NCI-H2196 treated with DMSO at 0.1 percent for 48 hours (cell line): ENCODE measurements at regions not wholly inside any gene's neighbourhood (a gene's known extent, or its start where the extent isn't known, plus 50 kb on each side); places are given as distances from the start of the nearest gene placed in this dataset.

Experiments
- DNase-seq: peaks from one replicate; lab custom pipeline; 2025; ENCODE audit not compliant: unreplicated experiment; lab: John Stamatoyannopoulos, UW

- peak; percentile 38 for DNase-seq
Observed at GRCh38 chr5:74200560-74200959, 440.0 kb downstream of the ENC1 start.

GRCh38 chr5:74199436-74200210 lies 440.9 kb downstream of the ENC1 start:
- no peak for DNase-seq

- no peak for DNase-seq
Observed at GRCh38 chr5:74199005-74199404, 441.5 kb downstream of the ENC1 start.

GRCh38 chr5:74198156-74198555 lies 442.4 kb downstream of the ENC1 start:
- no peak for DNase-seq

- DNase-seq, result no peak
Observed at GRCh38 chr5:74196233-74196632, 444.3 kb downstream of the ENC1 start.

GRCh38 chr5:74194196-74194595 lies 446.3 kb downstream of the ENC1 start:
- no peak for DNase-seq

GRCh38 chr5:74192606-74193299 lies 447.8 kb downstream of the ENC1 start:
- DNase-seq, result no peak

GRCh38 chr5:74188351-74189105 lies 452.0 kb downstream of the ENC1 start:
- no peak for DNase-seq

GRCh38 chr5:74187757-74188156 lies 452.8 kb downstream of the ENC1 start:
- DNase-seq, result no peak

GRCh38 chr5:74186356-74187315 lies 453.9 kb downstream of the ENC1 start:
- no peak for DNase-seq

- no peak for DNase-seq
Observed at GRCh38 chr5:74185599-74185998, 454.9 kb downstream of the ENC1 start.

GRCh38 chr5:74184649-74185048 lies 455.9 kb downstream of the ENC1 start:
- no peak for DNase-seq

GRCh38 chr5:74183041-74183440 lies 457.5 kb downstream of the ENC1 start:
- no peak for DNase-seq

- no peak for DNase-seq
Observed at GRCh38 chr5:74182603-74183002, 457.9 kb downstream of the ENC1 start.

GRCh38 chr5:74179701-74180100 lies 460.8 kb downstream of the ENC1 start:
- DNase-seq, result no peak

- no peak for DNase-seq
Observed at GRCh38 chr5:74179179-74179578, 461.3 kb downstream of the ENC1 start.

GRCh38 chr5:74177961-74178360 lies 462.6 kb downstream of the ENC1 start:
- DNase-seq, result no peak

GRCh38 chr5:74174366-74174765 lies 466.2 kb downstream of the ENC1 start:
- no peak for DNase-seq

GRCh38 chr5:74173665-74174064 lies 466.9 kb downstream of the ENC1 start:
- DNase-seq, result no peak

GRCh38 chr5:74173241-74173640 lies 467.3 kb downstream of the ENC1 start:
- DNase-seq, result no peak

- no peak for DNase-seq
Observed at GRCh38 chr5:74169701-74170100, 470.8 kb downstream of the ENC1 start.
